GM20000 (cell line): ENCODE measurements at regions not wholly inside any gene's neighbourhood (a gene's known extent, or its start where the extent isn't known, plus 50 kb on each side); places are given as distances from the start of the nearest gene placed in this dataset.

Source experiments
- DNase-seq: peaks from one replicate; pipeline ENCODE4 v3.0.0; 2012; ENCODE audit warnings: low spot score
- CTCF ChIP-seq: IDR thresholded peaks from 2 replicates; pipeline ENCODE4 v1.5.1; 2012; ENCODE audit warnings: mild to moderate bottlenecking, control low read depth; ENCODE audit errors: extremely low read depth, missing control alignments

GRCh38 chr11:41519696-41520095 is 60.2 kb upstream of the LRRC4C start:
- no peak for TF ChIP-seq CTCF
- DNase-seq: no peak

GRCh38 chr11:41522391-41522790 is 62.9 kb upstream of the LRRC4C start:
- DNase-seq: no peak
- TF ChIP-seq CTCF: no peak

GRCh38 chr11:41522899-41523672 is 63.6 kb upstream of the LRRC4C start:
- TF ChIP-seq CTCF: no peak
- no peak for DNase-seq

DNA sequence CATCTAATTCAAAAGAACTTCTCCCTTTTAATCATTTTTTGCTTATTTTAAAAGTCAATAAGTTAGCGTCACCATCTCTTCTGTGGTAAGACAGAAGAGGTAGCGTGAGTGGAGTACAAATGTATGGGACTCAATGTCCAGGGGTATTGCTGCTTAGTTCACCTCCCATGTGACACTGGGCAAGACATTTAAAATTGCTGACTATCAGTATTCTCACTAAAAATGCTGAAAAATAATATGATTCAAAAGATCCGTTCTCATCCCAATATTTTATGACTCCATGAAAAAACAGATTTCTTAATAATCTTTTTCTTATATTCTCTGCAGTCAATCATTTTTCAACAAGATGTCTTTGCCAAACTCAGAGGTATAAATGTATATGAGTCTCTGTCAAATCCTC is 68.1 kb upstream of the LRRC4C start:
- TF ChIP-seq CTCF: no peak
- DNase-seq: no peak

GRCh38 chr11:41532413-41532812 is 73.0 kb upstream of the LRRC4C start:
- DNase-seq: no peak
- TF ChIP-seq CTCF: no peak

- DNase-seq: no peak
- TF ChIP-seq CTCF: no peak
Observed at GRCh38 chr11:41533761-41534160, 74.3 kb upstream of the LRRC4C start.

GRCh38 chr11:41534391-41534790 is 74.9 kb upstream of the LRRC4C start:
- DNase-seq: no peak
- TF ChIP-seq CTCF: no peak
